Colonic mucosa (tissue), 4 donors: ENCODE measurements at regions not wholly inside any gene's neighbourhood (a gene's known extent, or its start where the extent isn't known, plus 50 kb on each side); places are given as distances from the start of the nearest gene placed in this dataset.

Experiments
- DNase-seq: peaks from one replicate; pipeline ENCODE4 v3.0.0-alpha.2; 2020
- H3K27ac ChIP-seq: fragments of 200-600 bp; one replicate; pipeline ENCODE4 v1.8.0; 2021
- H3K27me3 ChIP-seq: fragments of 200-600 bp; one replicate; pipeline ENCODE4 v1.8.0; 2021
- H3K36me3 ChIP-seq: fragments of 200-600 bp; one replicate; pipeline ENCODE4 v1.8.0; 2021
- H3K4me1 ChIP-seq: fragments of 200-600 bp; one replicate; pipeline ENCODE4 v1.8.0; 2021; ENCODE audit warnings: mild to moderate bottlenecking
- H3K4me3 ChIP-seq: fragments of 200-600 bp; one replicate; pipeline ENCODE4 v1.8.0; 2021
- H3K9ac ChIP-seq, 2 donors: one replicate each; pipeline ENCODE4 v1.7.0; 2013; ENCODE audit warnings: control low read depth in 2 of 2, low read depth in 2 of 2, low read length in 2 of 2
- H3K9me3 ChIP-seq: fragments of 200-600 bp; one replicate; pipeline ENCODE4 v1.8.0; 2021
- intact Hi-C: fragments of 100-400 bp; cut with DNase I; formaldehyde crosslinking; loops from one replicate; pipeline ENCODE4 v1.14.1; 2022
- TF ChIP-seq, protein P1 (sequence below): fragments of 200-600 bp; IDR thresholded peaks from one replicate; pipeline ENCODE4 v1.8.0; 2022; ENCODE audit warnings: antibody characterized with exemption, mild to moderate bottlenecking
- donor health status: healthy.
- donor health status: DM: no; HTN: no; CAD: no.
- donor health status: DM: no; HTN: no; CAD: no.

DNA sequence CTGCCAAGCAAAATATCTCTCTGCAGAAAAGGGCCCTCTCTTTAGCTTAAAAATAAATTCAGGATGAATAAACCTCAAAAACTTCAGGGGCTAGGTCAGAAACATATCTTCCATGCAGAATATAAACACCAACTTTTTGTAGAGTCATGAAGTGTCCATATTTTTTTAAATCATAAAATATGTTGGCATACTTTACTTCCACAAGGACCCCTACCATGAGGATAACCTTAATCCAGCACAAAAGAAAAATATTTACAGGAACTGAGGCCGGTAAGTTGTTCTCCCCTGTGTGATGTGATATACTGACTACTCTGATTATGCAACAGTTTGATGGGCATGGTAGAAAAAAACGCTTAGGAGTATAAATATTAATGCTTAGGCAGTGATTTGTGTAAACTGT, 264.8 kb upstream of the CDH11 start:
- Histone ChIP-seq H3K27me3 (no peaks in the 10 kb centered on the region), H3K27ac (no peak overlapping the region), H3K9ac (no peak overlapping the region), H3K4me3 (no peak overlapping the region), H3K36me3 (no peaks in the 10 kb centered on the region), H3K9me3 (no peaks in the 10 kb centered on the region), H3K4me1 (no peaks in the 10 kb centered on the region)
- TF ChIP-seq, protein P1, sequence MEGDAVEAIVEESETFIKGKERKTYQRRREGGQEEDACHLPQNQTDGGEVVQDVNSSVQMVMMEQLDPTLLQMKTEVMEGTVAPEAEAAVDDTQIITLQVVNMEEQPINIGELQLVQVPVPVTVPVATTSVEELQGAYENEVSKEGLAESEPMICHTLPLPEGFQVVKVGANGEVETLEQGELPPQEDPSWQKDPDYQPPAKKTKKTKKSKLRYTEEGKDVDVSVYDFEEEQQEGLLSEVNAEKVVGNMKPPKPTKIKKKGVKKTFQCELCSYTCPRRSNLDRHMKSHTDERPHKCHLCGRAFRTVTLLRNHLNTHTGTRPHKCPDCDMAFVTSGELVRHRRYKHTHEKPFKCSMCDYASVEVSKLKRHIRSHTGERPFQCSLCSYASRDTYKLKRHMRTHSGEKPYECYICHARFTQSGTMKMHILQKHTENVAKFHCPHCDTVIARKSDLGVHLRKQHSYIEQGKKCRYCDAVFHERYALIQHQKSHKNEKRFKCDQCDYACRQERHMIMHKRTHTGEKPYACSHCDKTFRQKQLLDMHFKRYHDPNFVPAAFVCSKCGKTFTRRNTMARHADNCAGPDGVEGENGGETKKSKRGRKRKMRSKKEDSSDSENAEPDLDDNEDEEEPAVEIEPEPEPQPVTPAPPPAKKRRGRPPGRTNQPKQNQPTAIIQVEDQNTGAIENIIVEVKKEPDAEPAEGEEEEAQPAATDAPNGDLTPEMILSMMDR, result no peak
- intact Hi-C loops, result no loop called here
- no peak for DNase-seq

DNA sequence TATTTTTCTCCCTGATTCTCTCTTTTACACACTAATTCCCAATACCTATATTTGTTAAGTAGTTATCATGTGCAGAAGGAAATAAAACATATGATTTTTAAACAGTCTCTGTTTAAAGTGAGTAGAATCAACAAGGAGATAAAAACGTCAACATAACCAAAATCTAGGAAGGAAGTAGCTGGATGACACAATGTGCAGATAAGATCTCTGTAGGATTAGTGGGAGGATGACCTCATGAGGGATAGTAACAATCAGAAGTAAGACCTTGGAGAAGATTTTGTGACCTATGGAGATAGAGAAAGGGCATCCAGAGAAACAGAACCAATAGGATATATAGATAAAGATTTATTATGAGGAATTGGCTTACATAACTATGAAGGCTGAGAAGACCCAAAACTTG, 262.6 kb upstream of the CDH11 start:
- H3K4me3 ChIP-seq, result no peak overlapping the region
- no peaks in the 10 kb centered on the region for H3K36me3 ChIP-seq
- no peak overlapping the region for H3K27ac ChIP-seq
- H3K9ac ChIP-seq, result no peak overlapping the region
- no peaks in the 10 kb centered on the region for H3K27me3 ChIP-seq
- DNase-seq, result no peak
- H3K9me3 ChIP-seq, result no peaks in the 10 kb centered on the region
- intact Hi-C loops, result no loop called here
- TF ChIP-seq, protein P1, result no peak
- H3K4me1 ChIP-seq, result no peaks in the 10 kb centered on the region

DNA sequence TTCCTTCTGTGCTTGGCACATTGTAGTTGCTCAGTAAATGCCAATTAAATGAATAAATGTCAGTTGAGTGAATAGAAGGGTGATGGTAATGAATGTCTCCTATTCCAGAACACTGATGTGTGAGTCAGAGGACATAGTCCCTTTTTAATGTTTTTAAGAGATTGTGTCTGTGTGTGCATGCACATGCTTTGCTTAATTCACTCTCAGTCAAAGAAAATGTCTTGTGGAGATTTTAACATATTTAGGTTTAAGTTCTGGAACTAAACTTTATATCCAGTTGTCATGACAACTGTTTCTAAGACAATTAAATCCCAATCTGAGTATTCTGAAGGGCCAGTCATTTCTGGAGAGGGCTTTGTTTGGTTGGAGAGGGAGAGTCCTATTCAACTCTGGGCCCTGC, 255.3 kb upstream of the CDH11 start:
- DNase-seq, result no peak
- intact Hi-C loops, result no loop called here
- Histone ChIP-seq H3K9me3 (no peaks in the 10 kb centered on the region), H3K9ac (no peak overlapping the region), H3K4me1 (no peaks in the 10 kb centered on the region), H3K27ac (no peak overlapping the region), H3K4me3 (no peak overlapping the region), H3K27me3 (no peaks in the 10 kb centered on the region), H3K36me3 (no peaks in the 10 kb centered on the region)
- TF ChIP-seq, protein P1, result no peak

DNA sequence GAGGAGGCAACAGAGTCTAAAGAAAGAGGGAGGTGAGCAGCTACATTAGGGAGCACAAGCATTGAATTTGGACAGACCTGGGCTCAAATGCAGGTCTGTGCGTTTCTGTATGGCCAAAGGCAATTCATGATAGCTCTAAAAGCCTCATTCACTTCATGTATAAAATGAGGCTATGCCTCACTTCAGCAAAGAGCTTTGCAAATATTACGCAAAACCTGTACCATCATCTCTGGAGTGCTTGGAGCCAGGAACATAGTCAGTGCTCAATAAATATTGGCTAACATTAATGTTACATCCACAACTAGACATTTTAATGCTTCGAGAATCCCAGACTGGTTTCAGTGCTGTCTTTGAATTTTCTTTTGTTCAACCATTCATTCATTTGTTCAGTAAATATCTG, 254.7 kb upstream of the CDH11 start:
- TF ChIP-seq, protein P1, result no peak
- intact Hi-C loops, result no loop called here
- no peaks in the 10 kb centered on the region for H3K27me3 ChIP-seq
- H3K9ac ChIP-seq, result no peak overlapping the region
- no peaks in the 10 kb centered on the region for H3K9me3 ChIP-seq
- H3K4me3 ChIP-seq, result no peak overlapping the region
- H3K36me3 ChIP-seq, result no peaks in the 10 kb centered on the region
- DNase-seq, result no peak
- no peaks in the 10 kb centered on the region for H3K4me1 ChIP-seq
- H3K27ac ChIP-seq, result no peak overlapping the region

DNA sequence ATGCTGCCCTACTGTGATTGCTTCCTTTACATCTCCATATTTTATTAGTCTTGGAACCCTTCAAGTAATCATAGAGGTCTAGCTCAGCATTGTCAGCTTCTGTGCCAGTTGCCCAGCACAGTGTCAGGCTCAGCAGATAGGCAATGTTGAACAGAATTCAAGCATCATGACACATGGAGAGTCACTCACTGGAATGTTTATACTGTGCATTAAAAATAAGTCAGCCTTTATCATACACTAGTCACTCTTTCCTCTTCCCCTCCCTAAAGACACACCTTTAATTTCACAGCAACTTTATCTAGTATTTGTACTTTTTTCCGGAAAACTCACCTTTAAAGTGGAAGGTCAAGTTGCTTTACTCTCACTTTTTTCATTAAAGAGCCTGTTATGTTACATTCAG, 253.8 kb upstream of the CDH11 start:
- Histone ChIP-seq H3K27ac (no peak overlapping the region), H3K4me1 (no peaks in the 10 kb centered on the region), H3K4me3 (no peak overlapping the region), H3K9ac (no peak overlapping the region), H3K27me3 (no peaks in the 10 kb centered on the region), H3K36me3 (no peaks in the 10 kb centered on the region), H3K9me3 (no peaks in the 10 kb centered on the region)
- no peak for DNase-seq
- TF ChIP-seq, protein P1, result no peak
- intact Hi-C loops, result no loop called here

DNA sequence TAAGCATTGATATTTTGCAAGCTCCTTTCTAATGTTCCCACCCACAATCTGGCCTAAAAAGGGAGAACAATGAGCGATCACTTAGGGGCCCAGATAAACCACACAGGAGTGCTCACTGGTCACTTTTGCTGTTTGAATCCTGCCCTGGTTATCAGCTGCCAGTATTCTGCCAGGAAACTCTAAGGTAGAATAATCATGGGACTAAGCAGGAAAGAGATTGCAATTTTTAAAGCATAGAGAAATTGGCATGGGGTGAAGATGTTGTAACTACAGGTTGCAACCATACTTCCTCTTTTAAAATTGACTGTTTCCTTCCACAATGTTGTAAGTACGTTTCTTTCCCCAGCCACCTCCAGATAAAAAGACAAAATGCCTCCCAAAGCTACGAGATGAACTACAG, 251.2 kb upstream of the CDH11 start:
- no peak for DNase-seq
- H3K27ac ChIP-seq, result no peak overlapping the region
- intact Hi-C loops, result no loop called here

More for the DNA sequence above, 251.2 kb upstream of the CDH11 start:
- Histone ChIP-seq H3K36me3 (no peaks in the 10 kb centered on the region), H3K9me3 (no peaks in the 10 kb centered on the region), H3K27me3 (no peaks in the 10 kb centered on the region), H3K9ac (no peak overlapping the region), H3K4me1 (no peaks in the 10 kb centered on the region), H3K4me3 (no peak overlapping the region)
- TF ChIP-seq, protein P1, result no peak
